ENCODE measurements at regions not wholly inside any gene's neighbourhood (a gene's known extent, or its start where the extent isn't known, plus 50 kb on each side); places are given as distances from the start of the nearest gene placed in this dataset.

- in situ Hi-C loops (cut with MboI; ENCODE audit: low sequenced_read_pairs), result loop anchor here (25.0 kb wide), 1 partner anchor 613 kb away; no protein-coding TSS in a partner anchor
Observed at GRCh38 chr5:138649316-138649720, 74.1 kb upstream of the HSPA9 start.

DNA sequence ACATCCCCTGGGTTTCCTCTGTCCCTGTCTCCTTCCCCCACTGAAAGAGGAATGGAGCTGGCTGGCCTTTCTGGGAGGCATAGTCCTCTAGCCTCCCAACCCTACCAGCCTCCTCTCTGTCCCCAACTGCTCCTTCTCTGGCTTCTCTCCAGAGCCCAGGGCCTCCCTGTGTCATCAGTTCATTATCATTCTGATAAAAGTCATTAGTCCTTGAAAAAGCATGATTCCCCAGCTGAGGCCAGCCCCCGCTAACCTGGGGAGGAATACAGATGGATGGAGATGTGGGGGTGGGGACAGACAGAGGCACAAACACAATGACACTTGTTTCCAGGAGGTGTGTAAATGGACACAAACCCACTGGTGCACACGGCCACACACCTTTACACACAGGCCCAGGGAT, 73.6 kb upstream of the HSPA9 start:
- in situ Hi-C loops (cut with MboI; ENCODE audit: low sequenced_read_pairs), result loop anchor here (25.0 kb wide), 1 partner anchor 613 kb away; no protein-coding TSS in a partner anchor

DNA sequence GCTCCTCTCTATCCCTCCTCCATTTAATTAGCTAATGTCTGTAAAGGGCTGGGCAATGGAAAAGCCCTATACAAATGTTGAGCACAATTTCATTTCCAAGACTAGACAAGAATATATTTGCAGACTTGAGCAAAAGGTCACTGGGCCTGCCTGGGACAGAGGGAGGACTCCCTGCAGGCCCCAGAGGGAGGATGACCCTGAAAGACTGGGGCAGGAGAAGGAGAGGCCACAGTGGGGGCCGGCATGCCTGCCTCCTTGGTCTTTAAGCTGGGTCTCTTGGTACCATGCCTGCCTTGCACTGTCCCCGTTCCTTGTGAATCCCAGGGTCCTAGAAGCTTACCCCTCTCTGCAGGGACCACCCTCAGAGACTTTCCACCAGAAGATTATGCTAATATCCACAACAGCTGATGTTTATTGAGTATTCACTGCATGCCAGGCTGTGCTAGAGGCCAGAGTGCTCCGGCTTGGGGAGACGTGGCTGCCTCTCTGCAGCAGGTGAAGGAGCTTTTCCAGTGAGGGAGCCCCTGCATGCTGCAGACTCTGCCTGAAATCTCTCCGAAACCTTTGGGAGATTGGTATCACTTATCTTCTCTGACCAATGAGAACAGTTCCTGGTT, 72.7 kb upstream of the HSPA9 start:
- in situ Hi-C loops (cut with MboI; ENCODE audit: low sequenced_read_pairs), result loop anchor here (25.0 kb wide), 1 partner anchor 614 kb away; no protein-coding TSS in a partner anchor

DNA sequence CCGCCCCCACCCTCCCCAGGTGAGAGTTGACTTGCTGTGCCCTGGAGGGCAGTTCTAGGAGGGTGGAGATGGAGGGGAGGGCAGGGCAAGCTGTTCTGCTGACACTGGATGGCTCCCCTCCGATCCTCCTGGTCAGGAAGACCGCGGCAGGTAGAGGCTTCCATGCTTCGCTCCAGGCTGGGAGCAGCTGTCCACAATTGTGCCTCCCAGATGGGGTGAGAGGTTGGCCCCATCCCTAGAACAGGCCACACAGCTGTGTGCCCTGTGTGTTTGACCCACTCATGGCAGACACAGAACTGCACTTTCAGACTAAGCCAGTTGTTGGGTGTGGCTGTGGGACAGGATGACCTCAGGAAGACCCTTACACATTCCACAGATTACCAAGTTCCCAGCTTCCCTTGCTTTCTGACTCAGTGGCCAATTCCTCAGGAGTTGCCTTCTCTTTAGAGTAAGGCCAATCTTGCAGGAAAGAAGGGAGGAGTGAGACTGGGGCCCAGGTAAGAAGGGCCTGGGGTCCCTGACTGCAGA, 72.1 kb upstream of the HSPA9 start:
- in situ Hi-C loops (cut with MboI; ENCODE audit: low sequenced_read_pairs), result loop anchor here (25.0 kb wide), 1 partner anchor 615 kb away; no protein-coding TSS in a partner anchor

- in situ Hi-C loops (cut with MboI; ENCODE audit: low sequenced_read_pairs), result loop anchor here (25.0 kb wide), 1 partner anchor 616 kb away; no protein-coding TSS in a partner anchor
Observed at GRCh38 chr5:138646671-138647070, 71.5 kb upstream of the HSPA9 start.

DNA sequence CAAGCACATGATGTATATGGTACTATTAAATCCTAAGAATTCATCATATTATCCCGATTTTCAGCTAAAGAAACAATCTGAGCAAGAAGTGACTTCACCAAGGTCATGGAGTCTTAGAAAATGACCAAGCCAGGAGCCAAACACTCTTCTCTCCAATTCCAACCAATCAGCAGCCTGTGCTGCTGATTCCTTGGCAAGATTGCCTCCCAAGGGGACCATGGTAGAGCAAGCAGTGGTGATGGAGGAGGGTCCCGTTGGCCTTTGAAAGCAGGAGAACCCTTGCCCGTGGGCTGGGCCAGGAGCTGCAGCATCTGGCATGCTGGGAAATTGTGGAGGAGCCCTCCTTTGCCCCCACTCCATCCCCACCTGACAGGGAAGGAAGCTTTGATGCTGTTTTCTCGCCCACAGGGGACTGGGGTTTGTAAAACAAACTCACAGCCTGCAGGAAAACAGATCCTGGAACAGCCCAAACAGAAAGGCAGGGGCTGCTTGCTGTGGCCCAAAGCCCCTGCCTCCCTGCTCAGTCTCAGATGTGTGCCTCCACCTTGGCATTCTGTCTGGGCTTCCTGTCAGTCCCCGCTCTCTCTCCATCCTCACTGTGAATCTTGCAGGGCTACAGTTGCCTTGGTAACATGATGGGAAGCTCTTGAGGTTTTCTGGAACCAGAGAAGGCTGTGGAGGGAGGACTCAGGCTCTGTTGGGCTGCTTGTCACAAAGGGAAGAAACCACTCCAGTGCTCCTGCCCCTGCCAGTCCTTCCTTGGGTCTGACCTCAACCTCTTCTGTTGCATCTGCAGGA, 70.8 kb upstream of the HSPA9 start:
- in situ Hi-C loops (cut with MboI; ENCODE audit: low sequenced_read_pairs), result loop anchor here (25.0 kb wide), 1 partner anchor 616 kb away; no protein-coding TSS in a partner anchor

- in situ Hi-C loops (cut with MboI; ENCODE audit: low sequenced_read_pairs), result loop anchor here (25.0 kb wide), 1 partner anchor 619 kb away; no protein-coding TSS in a partner anchor
Observed at GRCh38 chr5:138643040-138643791, 68.0 kb upstream of the HSPA9 start.

DNA sequence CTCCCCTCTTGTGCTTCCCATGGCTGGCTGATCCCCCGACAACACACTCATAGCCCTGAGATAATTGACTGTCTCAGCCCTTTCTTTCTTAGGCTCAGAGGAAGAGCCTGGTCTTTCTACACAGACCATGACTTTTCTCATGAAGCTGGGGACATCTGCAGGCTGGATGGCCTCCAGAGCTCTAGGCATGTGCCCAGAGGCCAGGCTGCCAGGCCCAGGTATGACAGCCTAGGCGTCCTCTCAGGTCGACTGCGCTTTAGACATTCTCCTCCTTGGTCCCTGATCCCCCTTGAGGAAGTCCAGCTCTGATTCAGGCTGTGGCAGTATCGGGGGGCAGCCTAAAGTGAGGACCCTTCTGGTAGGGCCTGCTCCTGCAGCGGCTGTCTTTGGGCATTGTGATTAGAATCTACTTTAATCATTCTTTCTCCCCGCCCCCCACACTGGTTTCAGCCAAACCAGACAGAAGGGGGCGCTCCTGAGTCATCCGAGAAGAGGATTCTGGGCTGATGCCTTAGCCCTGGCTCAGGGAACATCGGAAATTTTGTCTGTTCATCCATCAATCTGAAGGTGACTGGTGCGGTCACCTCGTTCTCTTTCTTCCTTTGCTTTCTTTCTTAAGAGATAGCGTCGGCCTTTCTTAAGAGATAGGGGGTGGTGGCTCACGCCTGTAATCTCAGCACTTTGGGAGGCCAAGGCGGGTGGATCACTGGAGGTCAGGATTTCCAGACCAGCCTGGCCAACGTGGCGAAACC, 66.5 kb upstream of the HSPA9 start:
- in situ Hi-C loops (cut with MboI; ENCODE audit: low sequenced_read_pairs), result loop anchor here (25.0 kb wide), 1 partner anchor 621 kb away; no protein-coding TSS in a partner anchor

DNA sequence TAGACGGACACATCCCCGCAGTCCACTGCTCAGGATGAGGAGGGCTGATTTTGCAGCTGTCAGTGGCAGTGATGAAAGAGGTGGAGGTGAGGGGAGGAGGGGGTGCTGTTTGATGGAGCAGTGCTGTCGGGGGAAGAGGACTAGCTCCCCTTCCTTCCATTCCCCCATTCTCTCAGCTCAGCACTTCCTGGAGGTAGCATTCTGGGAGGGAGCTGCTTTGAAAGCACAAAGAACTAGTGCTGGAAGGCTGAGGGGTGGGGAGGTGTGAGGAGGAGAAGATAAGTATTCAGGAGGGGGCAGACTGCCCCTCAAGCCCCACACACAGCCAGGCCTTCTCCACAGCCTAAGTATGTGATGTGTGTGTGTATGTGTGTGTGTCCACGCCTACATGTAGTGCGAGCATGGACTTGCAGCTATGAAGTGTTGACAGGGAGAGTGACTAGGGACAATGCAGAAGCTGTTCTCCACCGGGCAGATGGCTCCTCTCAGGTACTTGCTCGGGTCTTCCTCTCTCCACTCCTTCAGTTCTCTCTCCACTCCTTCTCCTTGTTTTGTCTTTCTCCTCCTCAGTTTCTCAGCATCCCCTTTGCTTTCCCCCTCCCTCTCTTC, 65.5 kb upstream of the HSPA9 start:
- in situ Hi-C loops (cut with MboI; ENCODE audit: low sequenced_read_pairs), result loop anchor here (25.0 kb wide), 1 partner anchor 622 kb away; no protein-coding TSS in a partner anchor

DNA sequence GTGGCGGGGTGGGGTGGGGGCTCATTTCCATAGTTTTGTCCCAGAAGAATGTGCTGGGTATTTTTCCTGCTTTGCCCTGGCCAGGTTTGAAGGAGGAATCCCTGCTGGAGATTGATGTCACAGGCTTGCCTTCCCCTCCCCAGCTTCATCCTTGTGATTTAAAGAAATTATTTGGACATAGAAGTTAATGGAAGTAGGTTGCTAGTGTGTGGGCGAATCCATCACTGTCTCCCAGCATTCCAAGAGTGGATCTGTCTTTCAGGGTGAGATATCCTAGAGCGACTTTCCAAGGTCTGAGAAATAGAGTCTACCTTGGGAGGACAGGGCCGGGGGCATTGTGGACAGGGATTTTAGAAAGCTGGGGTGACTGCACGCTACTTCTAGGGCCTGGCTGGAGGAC, 64.9 kb upstream of the HSPA9 start:
- in situ Hi-C loops (cut with MboI; ENCODE audit: low sequenced_read_pairs), result loop anchor here (25.0 kb wide), 1 partner anchor 622 kb away; no protein-coding TSS in a partner anchor

DNA sequence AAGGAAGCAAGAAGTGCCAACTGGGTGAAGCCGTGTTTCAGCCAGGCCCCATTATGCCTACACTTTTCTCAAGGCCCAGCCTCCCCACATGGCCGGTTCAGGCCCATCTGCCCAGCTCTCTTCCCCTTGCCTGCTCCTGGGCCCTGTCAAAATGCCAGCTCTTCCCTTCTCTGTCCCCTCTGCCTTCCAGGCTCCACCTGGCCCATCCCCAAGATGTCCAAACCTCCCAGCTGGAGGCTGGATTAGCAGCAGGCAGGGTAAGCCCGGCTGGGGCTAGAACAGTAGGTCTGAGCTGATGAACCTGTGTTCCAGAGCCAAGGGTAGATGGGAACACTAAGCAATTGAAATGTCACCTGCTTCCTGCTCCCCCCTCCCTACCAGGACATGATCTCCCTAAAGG, 64.1 kb upstream of the HSPA9 start:
- in situ Hi-C loops (cut with MboI; ENCODE audit: low sequenced_read_pairs), result loop anchor here (25.0 kb wide), 1 partner anchor 623 kb away; no protein-coding TSS in a partner anchor

DNA sequence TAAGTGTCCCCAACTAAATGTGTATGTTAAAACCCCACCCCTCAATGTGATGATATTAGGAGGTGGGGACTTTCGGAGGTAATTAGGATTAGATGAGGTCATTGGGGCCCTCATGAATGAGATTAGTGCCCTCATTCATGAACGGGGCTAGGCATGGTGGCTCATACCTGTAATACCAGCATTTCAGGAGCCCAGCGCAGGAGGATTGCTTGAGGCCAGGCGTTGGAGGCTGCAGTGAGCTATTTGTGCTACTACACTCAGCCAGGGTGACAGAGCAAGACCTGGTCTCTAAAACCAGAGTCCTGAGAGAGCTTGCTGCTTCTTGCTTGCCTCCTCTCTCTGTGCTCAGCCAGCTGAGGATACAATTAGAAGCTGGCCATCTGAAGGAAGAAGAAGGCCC, 62.1 kb upstream of the HSPA9 start:
- in situ Hi-C loops (cut with MboI; ENCODE audit: low sequenced_read_pairs), result loop anchor here (25.0 kb wide), 1 partner anchor 625 kb away; no protein-coding TSS in a partner anchor

DNA sequence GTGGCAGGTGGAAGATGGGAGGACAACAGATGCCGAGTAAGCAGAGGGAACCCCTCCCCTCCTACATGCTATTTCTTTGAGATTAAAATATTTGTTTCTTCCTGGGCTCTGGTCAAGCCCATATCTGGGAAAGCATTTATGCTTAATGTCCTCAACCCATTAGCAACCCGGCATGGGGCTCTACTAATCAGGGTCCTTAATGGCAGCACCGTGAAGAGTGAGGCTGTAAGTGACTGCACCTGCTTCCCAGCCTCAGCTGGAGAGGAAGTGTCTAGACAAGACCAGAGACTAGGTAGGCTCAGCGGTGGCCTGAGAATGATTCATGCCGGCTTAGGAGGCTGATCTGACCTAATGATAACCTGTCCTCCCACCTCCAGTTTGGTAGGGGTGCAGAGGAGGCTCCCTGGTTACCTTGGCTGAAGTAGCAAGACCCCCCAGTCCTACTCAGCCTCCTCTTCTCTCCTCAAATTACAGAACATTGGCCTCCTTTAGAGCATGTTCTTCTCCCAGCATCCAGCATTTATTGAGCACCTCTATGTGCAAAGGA, 61.3 kb upstream of the HSPA9 start:
- in situ Hi-C loops (cut with MboI; ENCODE audit: low sequenced_read_pairs), result loop anchor here (25.0 kb wide), 1 partner anchor 626 kb away; no protein-coding TSS in a partner anchor

- in situ Hi-C loops (cut with MboI; ENCODE audit: low sequenced_read_pairs), result loop anchor here (25.0 kb wide), 1 partner anchor 627 kb away; no protein-coding TSS in a partner anchor
Observed at GRCh38 chr5:138635708-138636107, 60.5 kb upstream of the HSPA9 start.

GRCh38 chr5:138635265-138635664, 60.1 kb upstream of the HSPA9 start:
- in situ Hi-C loops (cut with MboI; ENCODE audit: low sequenced_read_pairs), result loop anchor here (25.0 kb wide), 1 partner anchor 627 kb away; no protein-coding TSS in a partner anchor

DNA sequence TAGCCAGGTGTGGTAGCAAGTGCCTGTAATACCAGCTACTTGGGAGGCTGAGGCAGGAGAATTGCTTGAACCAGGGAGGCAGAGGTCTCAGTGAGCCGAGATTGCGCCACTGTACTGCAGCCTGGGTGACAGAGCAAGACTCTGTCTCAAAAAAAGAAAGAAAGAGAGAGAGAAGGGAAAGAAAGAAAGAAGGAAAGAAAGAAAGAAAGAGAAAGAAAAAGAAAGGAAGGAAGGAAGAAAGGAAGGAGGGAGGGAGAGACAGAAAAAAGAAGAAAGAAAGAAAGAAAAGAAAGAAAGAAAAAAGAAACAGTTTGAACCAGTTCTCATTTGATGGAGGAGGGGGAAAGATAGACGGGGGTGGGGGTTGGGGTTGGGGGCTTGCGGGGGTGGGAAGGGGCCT, 59.6 kb upstream of the HSPA9 start:
- in situ Hi-C loops (cut with MboI; ENCODE audit: low sequenced_read_pairs), result loop anchor here (25.0 kb wide), 1 partner anchor 627 kb away; no protein-coding TSS in a partner anchor

- in situ Hi-C loops (cut with MboI; ENCODE audit: low sequenced_read_pairs), result loop anchor here (25.0 kb wide), 1 partner anchor 629 kb away; no protein-coding TSS in a partner anchor
Observed at GRCh38 chr5:138632900-138633489, 57.8 kb upstream of the HSPA9 start.

Measured in HL-60/S4 (cell line).